SU-DHL-6 (cell line): ENCODE measurements at regions not wholly inside any gene's neighbourhood (a gene's known extent, or its start where the extent isn't known, plus 50 kb on each side); places are given as distances from the start of the nearest gene placed in this dataset.

Source experiments
- H2AFZ ChIP-seq: fragments of 200-600 bp; sonication (generic); 2 replicates; pipeline ENCODE4 v1.6.1; 2014; ENCODE audit warnings: low read depth, mild to moderate bottlenecking, moderate library complexity, mixed read lengths, antibody characterized with exemption, low read length; ENCODE audit not compliant: severe bottlenecking
- H3F3A ChIP-seq: fragments of 200-600 bp; shearing (Covaris generic); 2 replicates; pipeline ENCODE4 v1.6.0; 2016; ENCODE audit warnings: antibody characterized with exemption, mild to moderate bottlenecking; ENCODE audit not compliant: insufficient read depth
- H3K27ac ChIP-seq: fragments of 200-600 bp; sonication (generic); 2 replicates; pipeline ENCODE4 v1.5.1; 2016; ENCODE audit warnings: low read depth, mild to moderate bottlenecking, low read length, moderate library complexity, mixed read lengths
- H3K27me3 ChIP-seq: fragments of 200-600 bp; sonication (generic), shearing (Covaris generic); 2 replicates; pipeline ENCODE4 v1.6.0; 2014; ENCODE audit warnings: mild to moderate bottlenecking, low read length
- H3K36me3 ChIP-seq: fragments of 200-600 bp; sonication (generic); 2 replicates; pipeline ENCODE4 v1.6.1; 2014; ENCODE audit warnings: mild to moderate bottlenecking, low read length, mixed read lengths
- H3K4me2 ChIP-seq: fragments of 300-600, 200-600 bp; shearing (Covaris generic), sonication (generic); 2 replicates; pipeline ENCODE4 v1.6.0; 2014; ENCODE audit warnings: low read length, low read depth, mild to moderate bottlenecking; ENCODE audit not compliant: poor library complexity, severe bottlenecking
- H3K4me3 ChIP-seq: fragments of 200-600 bp; sonication (generic); 2 replicates; pipeline ENCODE4 v1.5.1; 2014; ENCODE audit warnings: antibody characterized with exemption, low read length, mild to moderate bottlenecking, mixed read lengths; ENCODE audit not compliant: insufficient read depth, poor library complexity, severe bottlenecking
- H3K79me2 ChIP-seq: fragments of 200-600 bp; sonication (generic); 2 replicates; pipeline ENCODE4 v1.6.1; 2014; ENCODE audit warnings: mild to moderate bottlenecking, low read length, moderate library complexity; ENCODE audit not compliant: insufficient read depth
- H3K9ac ChIP-seq: fragments of 200-600 bp; sonication (generic); 2 replicates; pipeline ENCODE4 v1.7.0; 2014; ENCODE audit warnings: mild to moderate bottlenecking, low read length
- H3K9me2 ChIP-seq: fragments of 200-600 bp; sonication (generic); replicated peaks from 2 replicates; pipeline ENCODE4 v1.6.1; 2014; ENCODE audit warnings: low read length; ENCODE audit not compliant: insufficient read depth
- H3K9me3 ChIP-seq: fragments of 200-600 bp; sonication (generic); 2 replicates; pipeline ENCODE4 v1.6.1; 2014; ENCODE audit warnings: low read length, mixed read lengths; ENCODE audit not compliant: insufficient read depth
- H4K20me1 ChIP-seq: fragments of 200-600 bp; sonication (generic); 2 replicates; pipeline ENCODE4 v1.6.1; 2014; ENCODE audit warnings: low read depth, mild to moderate bottlenecking, antibody characterized with exemption, low read length, moderate library complexity, mixed read lengths
- CTCF ChIP-seq: fragments of 200-600 bp; sonication (generic); IDR thresholded peaks from one replicate; pipeline ENCODE4 v1.5.1; 2017; ENCODE audit warnings: antibody characterized with exemption, mild to moderate bottlenecking, low read length, moderate library complexity; ENCODE audit not compliant: insufficient read depth, poor library complexity, severe bottlenecking
- EZH2phosphoT487 ChIP-seq: fragments of 200-600 bp; sonication (generic), shearing (Covaris generic); conservative IDR thresholded peaks from 2 replicates; pipeline ENCODE4 v1.6.1; 2018; ENCODE audit warnings: mild to moderate bottlenecking, antibody characterized with exemption, low read length, moderate library complexity, mixed read lengths

- H3K9me3 ChIP-seq: no peaks in the 10 kb centered on the region
- H3K4me3 ChIP-seq: no peak overlapping the region
- H3K9me2 ChIP-seq: no peaks in the 10 kb centered on the region
- no peaks in the 10 kb centered on the region for H3F3A ChIP-seq
- H3K9ac ChIP-seq: no peak overlapping the region
- no peak overlapping the region for H3K27ac ChIP-seq
- no peaks in the 10 kb centered on the region for H4K20me1 ChIP-seq
- H3K36me3 ChIP-seq: no peaks in the 10 kb centered on the region
- TF ChIP-seq EZH2phosphoT487: no peak
- TF ChIP-seq CTCF: no peak
- no peaks in the 10 kb centered on the region for H3K27me3 ChIP-seq
- H3K79me2 ChIP-seq: no peaks in the 10 kb centered on the region
- no peak overlapping the region for H3K4me2 ChIP-seq
- H2AFZ ChIP-seq: no peak overlapping the region
Measured at GRCh38 chr4:78660559-78660958, 109.0 kb downstream of the ANXA3 start.

DNA sequence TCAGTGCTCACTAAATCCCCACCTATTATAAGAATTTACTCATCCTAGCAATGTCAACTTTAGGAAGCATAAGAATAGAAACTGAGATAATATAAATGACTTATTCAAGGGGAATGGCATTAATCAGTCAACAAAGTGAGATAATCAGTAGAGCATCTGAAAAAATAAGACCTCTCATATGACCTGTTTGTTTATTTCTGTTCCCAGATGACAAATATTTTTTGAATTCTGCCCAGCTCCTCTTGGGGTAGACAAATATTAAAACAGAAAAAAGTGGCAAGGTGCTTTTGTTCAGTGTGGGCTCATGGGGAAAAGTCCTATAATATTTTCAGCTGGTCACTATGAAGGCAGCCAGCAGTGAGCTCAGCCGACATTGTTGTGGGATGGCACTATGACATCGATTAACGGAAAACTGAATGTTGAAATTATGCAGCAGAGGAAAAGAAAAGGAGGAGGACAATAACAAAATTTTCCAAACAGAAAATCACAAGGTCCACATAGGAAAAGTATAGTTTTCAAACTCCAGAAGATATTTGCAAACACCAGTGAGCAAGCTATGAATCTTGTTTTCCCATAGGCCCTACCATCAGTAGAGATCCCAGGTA, 109.6 kb downstream of the ANXA3 start:
- Histone ChIP-seq H3K27me3 (no peaks in the 10 kb centered on the region), H2AFZ (no peak overlapping the region), H3K27ac (no peak overlapping the region), H3K36me3 (no peaks in the 10 kb centered on the region), H3F3A (no peaks in the 10 kb centered on the region), H3K4me2 (no peak overlapping the region), H3K9ac (no peak overlapping the region), H3K9me3 (no peaks in the 10 kb centered on the region), H3K9me2 (no peaks in the 10 kb centered on the region), H3K79me2 (no peaks in the 10 kb centered on the region), H4K20me1 (no peaks in the 10 kb centered on the region), H3K4me3 (no peak overlapping the region)
- TF ChIP-seq EZH2phosphoT487: no peak
- no peak for TF ChIP-seq CTCF

DNA sequence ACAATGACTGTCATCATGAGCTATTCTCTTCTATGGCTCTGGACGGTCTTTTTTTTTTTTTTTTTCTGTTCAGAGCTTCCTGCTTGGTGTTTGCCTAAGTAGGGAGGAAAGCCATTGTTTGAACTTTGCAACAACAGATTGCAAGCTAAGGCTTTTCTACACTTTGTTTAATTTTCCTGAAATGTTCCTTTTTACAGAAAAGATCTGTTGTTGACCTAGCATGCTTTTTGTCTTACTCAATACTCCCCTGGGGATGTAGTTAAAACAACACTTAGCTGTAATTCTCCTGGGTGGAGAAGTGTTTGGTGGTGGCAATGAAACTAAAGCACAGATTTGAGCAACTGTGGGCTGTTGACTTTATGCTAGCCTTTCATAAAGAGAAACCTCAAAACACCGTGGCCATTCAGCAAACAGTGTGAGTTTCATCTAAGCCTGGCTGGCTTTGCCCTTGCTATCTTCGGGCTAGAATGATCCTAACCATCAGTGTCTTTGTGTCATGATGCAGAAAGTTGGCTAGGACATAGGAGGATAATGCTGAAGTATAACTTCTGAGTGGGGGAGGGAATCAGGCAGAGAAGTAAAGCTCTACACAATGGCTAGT, 110.5 kb downstream of the ANXA3 start:
- H3K79me2 ChIP-seq: no peaks in the 10 kb centered on the region
- no peak overlapping the region for H2AFZ ChIP-seq
- no peaks in the 10 kb centered on the region for H3K9me2 ChIP-seq
- no peaks in the 10 kb centered on the region for H3K9me3 ChIP-seq
- no peak overlapping the region for H3K4me3 ChIP-seq
- no peak overlapping the region for H3K9ac ChIP-seq
- H3K4me2 ChIP-seq: no peak overlapping the region
- no peaks in the 10 kb centered on the region for H3K27me3 ChIP-seq
- no peaks in the 10 kb centered on the region for H3F3A ChIP-seq
- no peaks in the 10 kb centered on the region for H3K36me3 ChIP-seq
- TF ChIP-seq CTCF (no peak), EZH2phosphoT487 (no peak)
- H3K27ac ChIP-seq: no peak overlapping the region
- H4K20me1 ChIP-seq: no peaks in the 10 kb centered on the region
